HS-27A (cell line): ENCODE measurements at regions not wholly inside any gene's neighbourhood (a gene's known extent, or its start where the extent isn't known, plus 50 kb on each side); places are given as distances from the start of the nearest gene placed in this dataset.
"Not testable (repeated sequence)": the region's sequence is repeated elsewhere in the genome, so short reads cannot be mapped to it uniquely, and the experiment has no call there.

Source experiments
- DNase-seq: peaks from one replicate; pipeline ENCODE4 v3.0.0-alpha.2; 2012; ENCODE audit warnings: low read depth, missing footprints

GRCh38 chr3:20820872-20821271, 634.9 kb upstream of the SGO1 start:
- not testable (repeated sequence) for DNase-seq

DNA sequence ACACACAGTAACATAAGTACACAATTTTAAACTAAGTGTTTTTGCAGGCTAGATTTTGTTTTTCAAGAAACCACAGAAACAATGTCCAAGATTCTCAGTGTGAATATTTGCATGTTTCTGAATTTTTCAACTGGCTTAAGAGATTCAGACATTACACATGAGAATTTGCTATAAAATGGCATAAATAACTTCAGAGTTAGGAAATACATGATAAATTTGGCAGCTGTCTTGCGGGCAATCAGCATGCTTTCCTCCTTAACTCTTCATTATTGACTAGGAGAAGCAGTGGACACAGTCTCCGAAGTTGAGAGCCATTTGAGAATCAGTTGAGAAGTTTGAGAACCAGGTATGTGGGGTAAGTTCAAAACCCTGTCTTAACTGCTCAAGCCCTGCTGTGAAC, 625.6 kb upstream of the SGO1 start:
- no peak for DNase-seq

DNA sequence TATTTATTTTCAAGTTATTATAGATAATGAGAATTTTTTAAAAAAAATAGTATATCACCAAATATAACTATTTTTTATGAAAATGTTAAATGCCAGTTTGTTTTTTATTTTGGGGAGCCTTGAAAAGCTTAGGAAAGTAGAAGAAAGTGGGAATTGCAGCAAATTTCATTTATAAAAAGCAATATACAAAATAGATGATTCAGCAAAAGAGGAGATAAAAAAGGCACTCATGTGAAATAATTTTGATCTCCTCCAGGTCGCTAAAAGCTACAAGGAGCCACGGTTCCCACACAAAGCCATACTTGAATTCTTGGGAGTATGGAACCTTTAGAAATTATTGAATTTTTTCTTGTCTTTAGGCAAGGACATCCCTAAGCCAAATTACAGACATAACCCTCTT, 625.0 kb upstream of the SGO1 start:
- no peak for DNase-seq

GRCh38 chr3:20810555-20810954, 624.5 kb upstream of the SGO1 start:
- no peak for DNase-seq

GRCh38 chr3:20809356-20809755, 623.4 kb upstream of the SGO1 start:
- no peak for DNase-seq

DNA sequence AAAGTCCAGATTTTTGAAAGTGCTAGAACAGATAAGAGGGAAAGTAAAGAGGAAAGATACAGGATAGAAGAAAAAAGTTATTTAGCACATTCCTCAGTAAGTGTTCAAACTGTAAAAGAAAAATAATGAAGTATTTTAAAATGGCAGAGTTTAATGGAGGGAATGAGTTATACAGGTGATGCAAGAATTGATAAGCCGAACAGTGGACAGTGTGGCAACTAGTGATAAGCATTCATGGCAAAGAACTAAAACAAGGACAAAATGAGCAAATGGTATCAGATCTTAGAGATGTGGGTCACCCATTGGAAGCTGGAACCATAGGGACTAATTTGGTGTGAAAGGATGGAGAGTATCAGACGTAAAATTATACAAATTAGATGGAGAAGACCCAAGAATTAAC, 622.9 kb upstream of the SGO1 start:
- no peak for DNase-seq

DNA sequence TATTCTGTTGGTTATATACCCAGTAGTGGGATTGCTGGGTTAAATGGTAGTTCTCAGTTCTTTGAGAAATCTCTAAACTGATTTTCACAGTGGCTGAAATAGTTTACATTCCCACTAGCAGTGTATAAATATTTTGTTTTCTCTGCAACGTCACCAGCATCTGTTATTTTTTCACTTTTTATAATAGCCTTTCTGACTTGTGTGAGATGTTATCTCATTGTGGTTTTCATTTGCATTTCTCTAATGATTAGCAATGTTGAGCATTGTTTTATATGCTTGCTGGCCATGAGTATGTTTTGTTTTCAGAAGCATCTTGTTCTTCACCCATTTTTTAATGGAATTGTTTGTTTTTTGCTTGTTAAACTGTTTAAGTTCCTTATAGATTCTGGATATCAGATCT, 612.7 kb upstream of the SGO1 start:
- DNase-seq, result no peak

GRCh38 chr3:20787005-20787404, 601.0 kb upstream of the SGO1 start:
- no peak for DNase-seq

DNA sequence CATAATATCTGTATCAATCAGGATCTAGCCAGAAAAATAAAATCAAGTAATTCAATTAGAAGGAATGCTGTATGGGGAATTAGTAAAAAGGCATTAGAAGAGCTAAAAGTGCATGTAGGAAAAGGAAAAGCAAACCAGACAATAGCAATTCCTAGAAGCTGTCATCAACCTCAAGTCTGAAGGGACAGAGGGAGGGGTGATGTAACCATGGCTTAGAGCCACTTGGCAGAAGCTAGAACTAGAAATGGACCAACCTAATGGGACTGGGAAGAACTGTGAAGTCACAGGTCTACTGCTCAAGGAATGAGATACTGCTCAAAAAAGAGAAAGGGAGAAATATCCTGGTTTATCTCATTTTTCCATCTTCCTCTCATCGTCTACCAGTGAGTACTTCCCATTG, 590.7 kb upstream of the SGO1 start:
- DNase-seq, result no peak

DNA sequence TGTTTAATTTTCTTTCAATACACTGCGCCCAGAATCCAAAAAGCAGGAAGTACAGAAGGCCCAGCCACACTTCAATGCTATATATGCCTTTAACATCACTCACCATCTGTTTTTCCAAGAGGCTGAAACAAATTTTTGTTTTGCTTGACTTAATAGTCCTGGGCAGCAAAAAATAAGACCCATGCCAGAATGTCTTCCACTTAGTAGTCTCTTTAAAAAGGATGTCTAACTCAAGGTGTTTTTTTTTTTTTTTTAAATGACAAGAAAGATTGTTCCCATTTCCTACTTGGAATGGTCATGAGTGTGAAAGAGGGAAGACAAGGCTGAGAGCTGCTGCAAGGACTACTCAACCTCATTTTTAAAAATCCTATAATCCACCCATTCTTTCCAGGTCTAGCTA, 590.3 kb upstream of the SGO1 start:
- no peak for DNase-seq

DNA sequence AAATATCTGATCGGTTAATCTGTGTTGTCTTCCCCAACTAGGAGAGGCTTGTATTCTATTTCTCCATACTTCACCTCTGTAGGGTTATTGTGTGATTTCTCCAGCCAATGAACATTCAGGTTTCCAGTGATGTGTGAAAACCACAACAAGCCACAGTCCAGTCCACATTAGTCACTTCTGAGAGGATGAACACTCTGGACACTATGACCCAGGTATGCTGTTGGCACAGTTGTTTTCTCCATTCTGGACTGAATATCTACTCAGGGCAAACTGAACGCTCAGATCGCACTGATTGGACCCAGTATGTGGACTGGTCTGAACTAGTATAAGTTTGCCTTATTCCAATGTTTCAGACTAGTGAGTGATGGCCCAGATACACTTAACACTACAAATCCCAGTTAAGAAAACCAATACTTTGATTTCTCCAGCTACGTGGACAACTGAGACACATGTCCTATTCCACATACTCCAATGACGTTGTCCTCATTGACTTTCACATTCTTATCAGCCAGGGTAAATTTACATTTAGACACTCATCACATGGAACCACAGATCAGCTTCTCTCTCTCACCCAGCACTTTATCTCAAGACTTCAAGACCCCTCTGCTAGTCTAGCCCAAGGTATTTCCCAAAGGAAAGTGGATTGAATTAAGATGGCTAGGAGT, 587.4 kb upstream of the SGO1 start:
- no peak for DNase-seq

DNA sequence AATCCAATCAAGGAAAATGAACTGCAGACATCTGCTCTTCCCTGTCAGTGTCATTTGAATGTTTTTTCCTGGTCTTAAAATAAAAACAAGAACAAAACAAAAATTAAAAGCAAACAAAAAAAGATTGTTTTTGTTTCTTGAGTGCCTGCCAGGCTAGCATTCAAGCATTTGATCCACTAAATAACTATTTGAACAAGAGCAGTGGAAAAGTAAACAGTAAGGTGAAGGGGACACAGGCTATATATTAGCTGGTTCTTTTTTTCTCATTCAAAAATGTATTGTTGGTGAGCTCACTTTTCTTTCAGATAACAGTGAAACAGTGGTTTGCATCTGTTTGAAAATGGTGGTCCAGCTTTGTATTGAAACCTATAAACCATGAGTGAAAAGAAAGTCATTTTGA, 586.9 kb upstream of the SGO1 start:
- DNase-seq, result no peak

DNA sequence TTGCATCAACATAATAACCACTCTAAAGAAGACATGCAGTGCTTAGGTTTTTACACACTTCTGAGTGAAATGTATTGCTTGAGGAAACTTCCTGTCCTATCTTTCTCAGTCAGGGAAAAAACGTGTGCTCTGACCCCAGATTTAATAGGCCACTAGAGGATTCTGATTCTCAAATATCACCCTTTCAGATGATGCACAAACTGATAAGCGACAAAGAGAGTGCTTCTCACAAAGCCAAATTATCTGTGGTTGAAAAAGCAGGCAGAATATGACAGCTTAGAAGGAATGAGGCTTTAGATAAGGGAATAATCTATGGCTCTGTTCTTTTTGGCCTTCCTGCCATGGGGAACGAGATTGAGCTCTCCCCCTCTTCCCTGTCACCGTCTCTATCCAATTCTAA, 583.4 kb upstream of the SGO1 start:
- DNase-seq, result no peak

- no peak for DNase-seq
These were observed 575.0 kb upstream of the SGO1 start for GRCh38 chr3:20760981-20761380.

DNA sequence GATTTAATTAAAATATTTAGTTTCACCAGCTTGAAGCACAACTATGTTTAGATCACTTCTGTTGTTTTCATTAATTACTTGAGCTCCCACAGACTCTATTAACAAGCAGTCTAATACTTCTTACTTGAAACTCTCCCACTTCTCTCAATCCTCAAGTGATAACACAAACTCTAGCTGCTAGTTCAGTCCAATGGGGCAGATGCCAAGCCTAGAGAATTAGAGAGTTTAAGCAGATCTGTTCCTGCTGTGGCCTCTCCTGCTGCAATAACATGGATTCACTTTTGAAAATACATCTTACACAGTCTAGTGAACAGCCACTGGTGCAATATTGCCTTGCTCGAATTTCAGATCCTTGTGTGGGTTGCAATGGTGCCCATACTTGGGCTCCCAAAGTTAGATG, 566.4 kb upstream of the SGO1 start:
- no peak for DNase-seq

GRCh38 chr3:20751296-20751695, 565.3 kb upstream of the SGO1 start:
- DNase-seq, result no peak

GRCh38 chr3:20747741-20748140, 561.7 kb upstream of the SGO1 start:
- no peak for DNase-seq

GRCh38 chr3:20743553-20744321, 557.7 kb upstream of the SGO1 start:
- DNase-seq, result no peak

- no peak for DNase-seq
These were observed 557.0 kb upstream of the SGO1 start for GRCh38 chr3:20742903-20743552.

DNA sequence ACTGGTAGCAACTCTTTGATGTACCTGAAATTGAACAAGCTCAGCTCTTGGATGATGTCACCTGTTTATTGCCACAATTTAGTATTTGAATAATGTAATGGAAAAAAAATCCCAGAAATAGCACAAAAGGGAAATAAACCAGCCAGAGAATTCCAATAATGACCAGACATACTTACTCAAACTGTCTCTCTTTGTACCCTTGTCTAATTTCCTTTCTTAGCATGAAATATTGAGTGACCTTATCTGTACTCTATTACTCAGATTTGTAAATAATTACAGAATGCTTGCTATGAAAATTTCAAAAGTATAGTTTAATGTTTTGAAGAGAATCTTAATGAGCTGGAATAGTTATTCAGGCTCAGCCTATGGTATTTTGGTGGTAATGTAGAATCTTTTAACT, 555.4 kb upstream of the SGO1 start:
- no peak for DNase-seq

- no peak for DNase-seq
These were observed 553.8 kb upstream of the SGO1 start for GRCh38 chr3:20739814-20740213.

DNA sequence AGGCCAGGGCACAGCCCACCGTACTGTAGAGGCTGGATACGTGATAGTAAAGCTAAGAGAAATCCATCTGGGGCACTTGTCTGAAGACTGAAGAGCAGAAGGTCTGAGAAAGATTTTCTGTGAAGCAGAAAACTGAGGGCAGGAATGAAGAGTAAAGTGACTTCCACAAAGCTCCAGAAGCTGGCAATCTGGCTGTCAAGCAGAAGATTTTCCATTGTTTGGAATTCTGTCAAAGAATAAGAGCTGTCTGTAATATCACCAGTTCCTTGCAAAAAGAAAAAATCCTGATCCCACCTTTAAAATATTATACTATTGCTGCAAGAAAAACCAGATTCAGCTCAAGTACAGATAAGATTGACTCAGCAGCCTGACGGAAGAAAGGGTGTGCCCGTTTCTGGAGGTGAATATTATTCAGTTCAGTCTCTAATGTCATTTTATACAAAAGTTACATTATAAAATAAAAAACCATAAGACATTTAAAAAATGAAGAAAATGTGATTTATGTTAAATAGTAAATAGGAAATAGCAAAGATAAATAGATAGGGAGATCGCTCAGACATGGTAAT, 550.4 kb upstream of the SGO1 start:
- no peak for DNase-seq

DNA sequence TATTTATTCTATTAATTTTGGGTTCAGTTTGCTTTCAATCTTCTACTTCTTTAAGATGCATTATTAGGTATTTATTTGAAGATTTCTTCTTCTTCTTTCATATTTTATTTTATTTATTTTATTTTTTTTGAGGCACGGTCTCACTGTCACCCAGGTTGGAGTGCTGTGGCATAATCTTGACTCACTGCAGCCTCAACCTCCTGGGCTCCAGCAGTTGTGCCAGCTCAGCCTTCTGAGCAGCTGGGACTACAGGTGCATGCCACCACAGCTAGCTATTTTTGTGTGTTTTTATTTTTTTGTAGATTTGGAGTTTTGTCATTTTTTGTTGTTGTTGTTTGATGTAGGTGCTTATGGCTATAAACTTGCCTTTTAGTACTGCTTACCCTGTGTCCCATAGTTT, 543.2 kb upstream of the SGO1 start:
- DNase-seq, result no peak
